ENCODE measurements at regions not wholly inside any gene's neighbourhood (a gene's known extent, or its start where the extent isn't known, plus 50 kb on each side); places are given as distances from the start of the nearest gene placed in this dataset.
"Not testable (repeated sequence)": the region's sequence is repeated elsewhere in the genome, so short reads cannot be mapped to it uniquely, and the experiment has no call there.

DNA sequence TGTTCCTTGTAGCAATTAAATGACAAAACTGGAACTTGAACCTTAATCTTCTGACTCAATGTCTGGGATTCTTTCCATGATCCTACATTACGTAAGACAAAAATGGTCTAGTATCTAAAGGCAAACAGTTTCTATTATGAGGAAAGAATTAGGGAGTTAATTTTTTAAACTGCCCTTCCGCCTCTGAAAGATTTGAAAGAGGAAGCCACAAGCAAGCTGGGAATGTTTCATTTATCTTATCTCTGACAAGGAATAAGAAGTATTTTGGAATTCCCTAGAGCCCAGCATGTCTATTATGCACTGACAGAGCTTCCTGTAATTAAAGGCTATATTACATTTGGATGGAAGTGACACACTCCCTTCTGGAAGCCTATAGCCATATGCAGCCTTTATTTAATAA, 558.8 kb upstream of the CDH2 start:
- intact Hi-C loops (cut with DNase I), result no loop called here
- H3K4me1 ChIP-seq, result peaks cover 0 to 7% (median 0%) of the 10 kb centered on the region in 12 donors
- H3K36me3 ChIP-seq, result no peaks in the 10 kb centered on the region
- H3K9me3 ChIP-seq, result no peaks in the 10 kb centered on the region
- H3K4me3 ChIP-seq, result peak overlapping the region in 1 of 12 donors; percentile 5
- peak overlapping the region in 5 of 12 donors; percentile 38 to 71 (median 66) for H3K27ac ChIP-seq
- TF ChIP-seq POLR2A (IDR thresholded peaks at IDR 0.05), result no peak
- TF ChIP-seq, protein P1, sequence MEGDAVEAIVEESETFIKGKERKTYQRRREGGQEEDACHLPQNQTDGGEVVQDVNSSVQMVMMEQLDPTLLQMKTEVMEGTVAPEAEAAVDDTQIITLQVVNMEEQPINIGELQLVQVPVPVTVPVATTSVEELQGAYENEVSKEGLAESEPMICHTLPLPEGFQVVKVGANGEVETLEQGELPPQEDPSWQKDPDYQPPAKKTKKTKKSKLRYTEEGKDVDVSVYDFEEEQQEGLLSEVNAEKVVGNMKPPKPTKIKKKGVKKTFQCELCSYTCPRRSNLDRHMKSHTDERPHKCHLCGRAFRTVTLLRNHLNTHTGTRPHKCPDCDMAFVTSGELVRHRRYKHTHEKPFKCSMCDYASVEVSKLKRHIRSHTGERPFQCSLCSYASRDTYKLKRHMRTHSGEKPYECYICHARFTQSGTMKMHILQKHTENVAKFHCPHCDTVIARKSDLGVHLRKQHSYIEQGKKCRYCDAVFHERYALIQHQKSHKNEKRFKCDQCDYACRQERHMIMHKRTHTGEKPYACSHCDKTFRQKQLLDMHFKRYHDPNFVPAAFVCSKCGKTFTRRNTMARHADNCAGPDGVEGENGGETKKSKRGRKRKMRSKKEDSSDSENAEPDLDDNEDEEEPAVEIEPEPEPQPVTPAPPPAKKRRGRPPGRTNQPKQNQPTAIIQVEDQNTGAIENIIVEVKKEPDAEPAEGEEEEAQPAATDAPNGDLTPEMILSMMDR (IDR thresholded peaks at IDR 0.05), result no peak
- H3K27me3 ChIP-seq, result no peaks in the 10 kb centered on the region
- whole genome bisulfite sequencing, 4 donors, result 36 to 54% (median 47%) methylated on average over 2 of the region's 2 CpGs
- DNase-seq (no peak), ATAC-seq (peak in 3 of 4 donors; percentile 61 to 87 (median 65))

DNA sequence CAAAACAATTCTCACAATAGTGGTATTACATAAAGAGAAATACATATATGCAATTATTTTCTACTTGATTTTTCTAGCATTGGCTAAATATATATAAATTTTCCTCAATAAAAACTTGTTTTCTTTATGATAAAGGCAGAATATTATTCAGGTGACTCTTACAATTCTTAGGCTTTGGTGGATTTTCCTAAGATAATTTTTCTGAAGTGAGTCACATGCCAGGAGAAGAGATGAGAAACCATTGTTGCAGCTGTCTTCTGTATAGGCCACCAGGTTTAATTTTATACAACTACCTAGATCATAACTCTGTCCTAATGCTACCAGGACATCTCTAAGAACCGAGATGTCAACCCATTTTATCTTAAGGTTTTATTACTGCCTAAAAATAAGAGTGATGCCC, 552.4 kb upstream of the CDH2 start:
- Histone ChIP-seq H3K4me3 (no peak overlapping the region), H3K9me3 (peaks cover 0 to 5% (median 0%) of the 10 kb centered on the region in 12 donors), H3K36me3 (no peaks in the 10 kb centered on the region), H3K27ac (no peak overlapping the region), H3K27me3 (no peaks in the 10 kb centered on the region), H3K4me1 (no peaks in the 10 kb centered on the region)
- WGBS, 4 donors, result 88 to 99% (median 93%) methylated on average over 1 of the region's 1 CpG
- ATAC-seq (no peak), DNase-seq (no peak)
- TF ChIP-seq, protein P1 (IDR thresholded peaks at IDR 0.05), result no peak
- TF ChIP-seq POLR2A (IDR thresholded peaks at IDR 0.05), result no peak
- intact Hi-C loops (cut with DNase I), result no loop called here

DNA sequence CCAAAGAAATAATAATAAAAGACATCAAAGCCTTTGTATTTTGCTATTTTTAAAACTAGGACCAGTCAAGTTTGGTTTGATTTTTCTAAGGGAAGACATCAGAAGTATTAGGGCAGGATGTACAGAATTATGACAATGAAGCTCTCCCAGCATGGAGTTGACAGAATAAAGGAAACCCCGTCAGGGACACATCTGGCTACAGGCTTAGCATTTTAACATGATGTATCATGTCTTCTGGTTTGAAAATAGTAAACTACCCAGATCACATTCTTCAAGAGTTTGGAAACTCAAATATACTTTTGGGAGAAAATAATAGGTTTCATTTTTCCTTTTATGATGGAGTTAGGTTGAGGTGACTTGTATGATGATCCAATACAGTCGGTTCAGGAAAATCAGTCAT, 552.0 kb upstream of the CDH2 start:
- no peaks in the 10 kb centered on the region for H3K36me3 ChIP-seq
- H3K9me3 ChIP-seq, result peaks cover 0 to 5% (median 0%) of the 10 kb centered on the region in 12 donors
- no peak for TF ChIP-seq POLR2A (IDR thresholded peaks at IDR 0.05)
- TF ChIP-seq, protein P1 (IDR thresholded peaks at IDR 0.05), result no peak
- H3K4me1 ChIP-seq, result no peaks in the 10 kb centered on the region
- no peak for DNase-seq
- no peak for ATAC-seq
- H3K27me3 ChIP-seq, result no peaks in the 10 kb centered on the region
- WGBS, 4 donors, result 28 to 58% (median 42%) methylated on average over 2 of the region's 2 CpGs
- no peak overlapping the region for H3K4me3 ChIP-seq
- intact Hi-C loops (cut with DNase I), result no loop called here
- no peak overlapping the region for H3K27ac ChIP-seq

DNA sequence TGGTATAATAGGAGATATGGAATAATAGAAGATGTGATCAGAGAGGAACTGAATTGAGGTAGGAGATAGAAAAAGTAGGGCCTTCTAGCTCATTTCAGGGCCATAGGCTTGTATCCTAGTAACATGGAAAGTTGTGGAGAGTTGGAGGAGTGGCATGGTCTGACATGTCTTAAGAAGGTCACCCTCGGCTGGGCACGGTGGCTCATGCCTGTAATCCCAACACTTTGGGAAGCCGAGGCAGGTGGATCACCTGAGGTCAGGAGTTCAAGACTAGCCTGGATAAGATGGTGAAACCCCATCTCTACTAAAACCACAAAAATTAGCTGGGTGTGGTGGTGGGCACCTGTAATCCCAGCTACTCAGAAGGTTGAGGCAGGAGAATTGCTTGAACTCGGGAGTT, 550.3 kb upstream of the CDH2 start:
- intact Hi-C loops (cut with DNase I); H3K27me3 ChIP-seq; H3K9me3 ChIP-seq; DNase-seq; H3K27ac ChIP-seq; ATAC-seq; H3K4me1 ChIP-seq; H3K36me3 ChIP-seq; H3K4me3 ChIP-seq: not testable (repeated sequence)
- WGBS, 4 donors, result 93 to 96% (median 94%) methylated on average over 4 of the region's 4 CpGs

DNA sequence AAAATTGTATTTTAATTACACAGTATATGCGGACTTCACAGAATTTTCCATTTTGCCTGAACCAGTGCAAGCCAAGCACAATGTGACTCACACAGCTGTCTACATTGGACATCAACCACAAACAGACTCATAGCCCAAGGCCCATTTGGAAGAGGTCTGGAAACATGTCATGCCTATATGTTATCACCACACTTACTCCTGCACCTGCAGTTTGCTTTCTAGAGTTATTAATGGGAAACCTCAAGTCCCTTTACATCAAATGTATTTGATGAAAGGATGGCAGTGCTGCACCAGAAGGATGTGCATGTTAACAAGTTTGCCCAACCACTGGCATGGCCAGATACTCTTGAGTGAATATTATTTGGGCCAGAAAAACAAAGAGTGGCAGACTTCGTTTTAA, 548.9 kb upstream of the CDH2 start:
- TF ChIP-seq POLR2A (IDR thresholded peaks at IDR 0.05), result no peak
- TF ChIP-seq, protein P1 (IDR thresholded peaks at IDR 0.05), result no peak
- 89 to 95% (median 94%) methylated on average over 2 of the region's 2 CpGs for WGBS, 4 donors
- Histone ChIP-seq H3K4me1 (no peaks in the 10 kb centered on the region), H3K36me3 (no peaks in the 10 kb centered on the region), H3K27me3 (no peaks in the 10 kb centered on the region), H3K9me3 (peaks cover 0 to 12% (median 1%) of the 10 kb centered on the region in 12 donors), H3K4me3 (no peak overlapping the region), H3K27ac (no peak overlapping the region)
- intact Hi-C loops (cut with DNase I), result no loop called here
- DNase-seq (no peak), ATAC-seq (no peak)

Measured in heart left ventricle (tissue), 16 donors.